Caco-2 (cell line): ENCODE measurements at regions not wholly inside any gene's neighbourhood (a gene's known extent, or its start where the extent isn't known, plus 50 kb on each side); places are given as distances from the start of the nearest gene placed in this dataset.

Experiments used
- BruUV-seq: library from RNA; stranded (reverse); fragments of 400-500 nt; replicated peaks from 2 replicates; lab custom pipeline; 2021; lab: Mats Ljungman, UMichigan
- CTCF ChIA-PET: fragments of 300-600 bp; sonication (Branson Sonifier 250); formaldehyde crosslinking; loops from one replicate; lab custom pipeline; 2022; ENCODE audit warnings: antibody characterized with exemption; lab: Charles Lee
- POLR2A ChIA-PET: fragments of 300-600 bp; sonication (Branson Sonifier 250); formaldehyde crosslinking; loops from one replicate; lab custom pipeline; 2022; ENCODE audit warnings: antibody characterized with exemption; lab: Charles Lee
- DNase-seq, 2 experiments: peaks; one replicate each; pipeline versions ENCODE4 v3.0.0 to v3.0.0-alpha.2; 2020 to 2022
- H3K27me3 ChIP-seq: replicated peaks from 2 replicates; pipeline ENCODE4 v1.6.0; 2011; ENCODE audit warnings: low read length; ENCODE audit not compliant: control insufficient read depth, insufficient read depth
- H3K36me3 ChIP-seq: 2 replicates; pipeline ENCODE4 v1.5.1; 2011; ENCODE audit warnings: low read length; ENCODE audit not compliant: control insufficient read depth, insufficient read depth
- H3K4me1 ChIP-seq: fragments of 250-450 bp; sonication (Bioruptor Pico); 2 replicates; pipeline ENCODE4 v1.5.1; 2020; ENCODE audit warnings: mild to moderate bottlenecking
- H3K4me3 ChIP-seq: 2 replicates; pipeline ENCODE4 v1.5.1; 2011; ENCODE audit warnings: low read depth, mild to moderate bottlenecking, control low read depth, low read length
- H3K9me3 ChIP-seq: fragments of 250-450 bp; sonication (Bioruptor Pico); 2 replicates; pipeline ENCODE4 v1.5.1; 2020; ENCODE audit warnings: mild to moderate bottlenecking, moderate library complexity
- H3K27ac Mint-ChIP-seq: one replicate; pipeline ENCODE4 v1.8.0; 2022; ENCODE audit warnings: mixed read lengths; ENCODE audit not compliant: unreplicated experiment
- H3K27me3 Mint-ChIP-seq: one replicate; pipeline ENCODE4 v1.8.0; 2022; ENCODE audit warnings: mixed read lengths; ENCODE audit not compliant: insufficient read depth, unreplicated experiment
- H3K36me3 Mint-ChIP-seq: one replicate; pipeline ENCODE4 v1.8.0; 2022; ENCODE audit warnings: mild to moderate bottlenecking, mixed read lengths; ENCODE audit not compliant: insufficient read depth, unreplicated experiment
- H3K4me1 Mint-ChIP-seq: one replicate; pipeline ENCODE4 v1.8.0; 2022; ENCODE audit warnings: low read depth, mixed read lengths; ENCODE audit not compliant: unreplicated experiment
- H3K4me3 Mint-ChIP-seq: one replicate; pipeline ENCODE4 v1.8.0; 2022; ENCODE audit warnings: mild to moderate bottlenecking, moderate library complexity, mixed read lengths; ENCODE audit not compliant: unreplicated experiment
- H3K9me3 Mint-ChIP-seq: one replicate; pipeline ENCODE4 v1.8.0; 2022; ENCODE audit warnings: mixed read lengths; ENCODE audit not compliant: unreplicated experiment
- intact Hi-C: fragments of 100-400 bp; cut with micrococcal nuclease; formaldehyde crosslinking; loops from one replicate; pipeline ENCODE4 v1.10.0; 2022; ENCODE audit not compliant: unreplicated experiment
- TF ChIP-seq, protein P1 (sequence below), 2 experiments: fragments of 200-600 bp in 1 of 2; IDR thresholded peaks; 1 replicate in 1 of 2; 2 replicates in 1 of 2; pipeline versions ENCODE4 v1.5.1 to v1.8.0; 2011 to 2022; ENCODE audit warnings: antibody characterized with exemption in 1 of 2, control low read depth in 1 of 2, inconsistent platforms in 1 of 2, low read depth in 1 of 2, low read length in 1 of 2, mild to moderate bottlenecking in 1 of 2, moderate library complexity in 1 of 2; ENCODE audit not compliant: insufficient read depth in 1 of 2, severe bottlenecking in 1 of 2, unreplicated experiment in 1 of 2

DNA sequence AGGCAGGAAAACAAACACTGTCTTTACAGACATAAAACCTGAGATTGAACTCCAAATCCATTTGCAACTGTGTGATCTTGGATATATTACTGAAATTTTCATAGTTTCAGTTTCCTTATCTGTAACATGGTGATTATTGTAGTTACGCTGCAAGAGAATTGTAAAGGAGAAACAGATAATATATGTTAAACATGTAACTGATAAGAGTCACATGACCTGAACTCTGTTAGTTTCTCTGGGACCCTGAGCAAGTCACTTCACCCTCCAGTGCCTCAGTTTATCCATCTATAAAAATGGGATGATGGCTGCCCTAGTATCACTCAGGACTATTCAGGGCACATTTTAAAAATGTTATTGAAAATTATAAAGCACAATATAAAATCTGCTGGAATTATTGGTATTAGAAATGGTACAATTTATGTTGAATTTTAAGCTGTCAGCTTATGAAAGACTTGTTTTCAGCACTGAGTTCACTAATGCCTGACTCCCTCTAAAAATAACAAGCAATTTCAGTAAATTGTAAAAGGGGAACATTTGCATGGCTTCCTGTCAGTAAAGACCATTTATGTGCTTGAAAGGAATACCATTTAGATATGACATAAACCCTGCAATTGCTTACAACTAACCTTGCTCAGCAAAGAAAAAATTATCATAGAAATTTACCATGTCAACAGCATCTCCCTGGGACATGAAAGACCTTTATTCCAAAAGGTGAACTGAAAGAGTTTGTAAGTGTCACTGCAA lies 393.5 kb downstream of the RAD51AP2 start:
- no peaks in the 10 kb centered on the region for H3K27me3 Mint-ChIP-seq
- Histone ChIP-seq H3K4me1 (no peaks in the 10 kb centered on the region), H3K27me3 (no peaks in the 10 kb centered on the region), H3K36me3 (no peaks in the 10 kb centered on the region), H3K4me3 (no peak overlapping the region), H3K9me3 (no peaks in the 10 kb centered on the region)
- TF ChIP-seq, protein P1, sequence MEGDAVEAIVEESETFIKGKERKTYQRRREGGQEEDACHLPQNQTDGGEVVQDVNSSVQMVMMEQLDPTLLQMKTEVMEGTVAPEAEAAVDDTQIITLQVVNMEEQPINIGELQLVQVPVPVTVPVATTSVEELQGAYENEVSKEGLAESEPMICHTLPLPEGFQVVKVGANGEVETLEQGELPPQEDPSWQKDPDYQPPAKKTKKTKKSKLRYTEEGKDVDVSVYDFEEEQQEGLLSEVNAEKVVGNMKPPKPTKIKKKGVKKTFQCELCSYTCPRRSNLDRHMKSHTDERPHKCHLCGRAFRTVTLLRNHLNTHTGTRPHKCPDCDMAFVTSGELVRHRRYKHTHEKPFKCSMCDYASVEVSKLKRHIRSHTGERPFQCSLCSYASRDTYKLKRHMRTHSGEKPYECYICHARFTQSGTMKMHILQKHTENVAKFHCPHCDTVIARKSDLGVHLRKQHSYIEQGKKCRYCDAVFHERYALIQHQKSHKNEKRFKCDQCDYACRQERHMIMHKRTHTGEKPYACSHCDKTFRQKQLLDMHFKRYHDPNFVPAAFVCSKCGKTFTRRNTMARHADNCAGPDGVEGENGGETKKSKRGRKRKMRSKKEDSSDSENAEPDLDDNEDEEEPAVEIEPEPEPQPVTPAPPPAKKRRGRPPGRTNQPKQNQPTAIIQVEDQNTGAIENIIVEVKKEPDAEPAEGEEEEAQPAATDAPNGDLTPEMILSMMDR (IDR thresholded peaks at IDR 0.05; ENCODE audit: insufficient read depth in 1 of 2, low read depth in 1 of 2, low read length in 1 of 2, severe bottlenecking in 1 of 2, unreplicated experiment in 1 of 2) = no peak
- CTCF ChIA-PET = no interaction called here
- BruUV-seq = no TSS peak
- intact Hi-C loops = no loop called here
- H3K36me3 Mint-ChIP-seq = no peaks in the 10 kb centered on the region
- no peak overlapping the region for H3K27ac Mint-ChIP-seq
- POLR2A ChIA-PET = no interaction called here
- H3K4me3 Mint-ChIP-seq = no peak overlapping the region
- H3K4me1 Mint-ChIP-seq = no peaks in the 10 kb centered on the region
- no peaks in the 10 kb centered on the region for H3K9me3 Mint-ChIP-seq
- no peak for DNase-seq

DNA sequence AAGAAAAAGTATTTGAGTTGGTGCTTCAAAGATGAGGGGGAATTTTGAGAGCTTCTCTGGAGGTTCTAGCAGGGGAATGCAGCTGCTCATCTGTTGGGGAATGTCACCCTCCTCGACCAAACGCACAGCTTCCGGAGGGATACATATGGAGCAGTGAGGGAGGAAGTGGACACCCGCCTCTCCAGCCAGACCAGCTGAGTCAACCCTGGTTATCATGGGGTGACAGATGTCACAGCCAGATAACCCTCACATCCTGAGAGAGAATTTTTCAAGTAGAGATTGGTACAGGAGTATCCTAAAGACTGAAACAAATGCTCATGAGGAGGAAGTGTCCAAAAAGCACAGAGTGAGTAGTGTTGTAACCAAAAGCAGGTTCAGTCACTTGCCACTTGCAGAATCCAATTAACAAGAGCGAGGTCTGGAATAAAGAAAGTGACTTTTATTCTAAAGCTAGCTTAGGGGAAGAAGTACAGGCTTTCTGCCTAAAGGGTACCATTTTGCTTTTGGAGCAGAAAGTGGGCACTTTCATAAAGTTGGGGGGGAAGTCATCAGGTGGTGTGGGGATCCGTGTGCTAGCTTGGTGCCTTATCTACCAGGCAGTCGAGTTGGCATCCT lies 395.2 kb downstream of the RAD51AP2 start:
- Histone ChIP-seq H3K36me3 (no peaks in the 10 kb centered on the region), H3K9me3 (no peaks in the 10 kb centered on the region), H3K27me3 (no peaks in the 10 kb centered on the region), H3K4me3 (no peak overlapping the region), H3K4me1 (no peaks in the 10 kb centered on the region)
- CTCF ChIA-PET = no interaction called here
- TF ChIP-seq, protein P1 (IDR thresholded peaks at IDR 0.05; ENCODE audit: insufficient read depth in 1 of 2, low read depth in 1 of 2, low read length in 1 of 2, severe bottlenecking in 1 of 2, unreplicated experiment in 1 of 2) = no peak
- no TSS peak for BruUV-seq
- no peaks in the 10 kb centered on the region for H3K27me3 Mint-ChIP-seq
- H3K4me3 Mint-ChIP-seq = no peak overlapping the region
- no peak overlapping the region for H3K27ac Mint-ChIP-seq
- no peak for DNase-seq
- POLR2A ChIA-PET = no interaction called here
- no peaks in the 10 kb centered on the region for H3K4me1 Mint-ChIP-seq
- H3K36me3 Mint-ChIP-seq = no peaks in the 10 kb centered on the region
- intact Hi-C loops = no loop called here
- no peaks in the 10 kb centered on the region for H3K9me3 Mint-ChIP-seq

DNA sequence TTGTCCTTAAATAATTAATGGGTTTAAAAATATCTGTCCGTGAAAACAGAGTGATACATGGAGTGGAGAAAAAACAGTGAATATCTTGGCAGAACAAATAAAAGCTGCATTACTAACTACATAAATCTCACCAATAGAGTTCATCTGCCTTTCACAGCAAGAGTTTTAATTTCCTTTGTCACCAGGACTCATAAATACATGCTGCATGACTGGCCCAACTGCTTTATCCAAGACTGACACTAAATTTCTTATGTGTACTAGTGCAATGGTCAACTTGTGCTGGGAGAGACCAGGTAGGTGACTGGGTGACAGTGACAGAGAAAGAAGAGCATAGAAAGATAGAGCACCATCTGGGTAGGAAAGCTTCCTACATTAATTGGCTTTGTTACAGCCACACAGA lies 402.8 kb downstream of the RAD51AP2 start:
- Mint-ChIP-seq H3K4me3 (no peak overlapping the region), H3K27ac (no peak overlapping the region), H3K27me3 (no peaks in the 10 kb centered on the region), H3K36me3 (no peaks in the 10 kb centered on the region), H3K9me3 (no peaks in the 10 kb centered on the region), H3K4me1 (no peaks in the 10 kb centered on the region)
- Histone ChIP-seq H3K36me3 (no peaks in the 10 kb centered on the region), H3K4me3 (no peak overlapping the region), H3K9me3 (no peaks in the 10 kb centered on the region), H3K4me1 (no peaks in the 10 kb centered on the region), H3K27me3 (no peaks in the 10 kb centered on the region)
- DNase-seq = no peak
- POLR2A ChIA-PET = no interaction called here
- intact Hi-C loops = no loop called here
- CTCF ChIA-PET = no interaction called here
- no TSS peak for BruUV-seq
- TF ChIP-seq, protein P1 (IDR thresholded peaks at IDR 0.05; ENCODE audit: insufficient read depth in 1 of 2, low read depth in 1 of 2, low read length in 1 of 2, severe bottlenecking in 1 of 2, unreplicated experiment in 1 of 2) = no peak
